SK-N-SH treated with all-trans-retinoic acid at 6 μM for 48 hours (cell line): ENCODE measurements at regions not wholly inside any gene's neighbourhood (a gene's known extent, or its start where the extent isn't known, plus 50 kb on each side); places are given as distances from the start of the nearest gene placed in this dataset.

Source experiments
- ATAC-seq: fragments of 200-7000 bp; cut with Tn5 transposase; 3 replicates; pipeline ENCODE4 v1.9.1; 2020; ENCODE audit warnings: mild to moderate bottlenecking, moderate library complexity
- ARNTL ChIP-seq: fragments of 450-650 bp; formaldehyde crosslinking; IDR thresholded peaks from 2 replicates; pipeline ENCODE4 v1.5.0; 2020; ENCODE audit warnings: low read depth, mild to moderate bottlenecking, moderate library complexity, borderline replicate concordance
- BACH2 ChIP-seq: fragments of 250-450 bp; sonication (Bioruptor Pico); IDR thresholded peaks from 2 replicates; pipeline ENCODE4 v1.9.0; 2021; ENCODE audit warnings: mild to moderate bottlenecking, borderline replicate concordance
- CREB5 ChIP-seq: fragments of 250-450 bp; sonication (Bioruptor Pico); IDR thresholded peaks from 2 replicates; pipeline ENCODE4 v1.5.1; 2020; ENCODE audit warnings: low read depth, mild to moderate bottlenecking, moderate library complexity
- CSDC2 ChIP-seq: fragments of 250-450 bp; sonication (Bioruptor Pico); IDR thresholded peaks from 2 replicates; pipeline ENCODE4 v1.5.0; 2020; ENCODE audit warnings: mild to moderate bottlenecking, moderate library complexity
- CSRNP3 ChIP-seq: fragments of 250-450 bp; sonication (Bioruptor Pico); IDR thresholded peaks from 2 replicates; pipeline ENCODE4 v1.5.1; 2021; ENCODE audit warnings: mild to moderate bottlenecking, moderate library complexity
- ESRRG ChIP-seq: fragments of 250-450 bp; sonication (Bioruptor Pico); IDR thresholded peaks from 2 replicates; pipeline ENCODE4 v1.6.1; 2021; ENCODE audit warnings: mild to moderate bottlenecking
- GLIS3 ChIP-seq: fragments of 250-450 bp; sonication (Bioruptor Pico); IDR thresholded peaks from 2 replicates; pipeline ENCODE4 v1.5.0; 2020; ENCODE audit warnings: mild to moderate bottlenecking, moderate library complexity
- ISL1 ChIP-seq: fragments of 250-450 bp; sonication (Bioruptor Pico); IDR thresholded peaks from 2 replicates; pipeline ENCODE4 v2.1.2; 2022; ENCODE audit warnings: mild to moderate bottlenecking, moderate library complexity
- OSR1 ChIP-seq: fragments of 250-450 bp; sonication (Bioruptor Pico); IDR thresholded peaks from 2 replicates; pipeline ENCODE4 v1.8.0; 2022; ENCODE audit warnings: moderate library complexity, mild to moderate bottlenecking, inconsistent platforms
- PATZ1 ChIP-seq: fragments of 250-450 bp; sonication (Bioruptor Pico); IDR thresholded peaks from 2 replicates; pipeline ENCODE4 v1.8.0; 2020; ENCODE audit warnings: mild to moderate bottlenecking, moderate library complexity, borderline replicate concordance
- POU6F1 ChIP-seq: fragments of 250-450 bp; sonication (Bioruptor Pico); IDR thresholded peaks from 2 replicates; pipeline ENCODE4 v1.8.0; 2021; ENCODE audit warnings: low read depth, mild to moderate bottlenecking, moderate library complexity, borderline replicate concordance
- PPARA ChIP-seq: fragments of 250-450 bp; sonication (Bioruptor Pico); IDR thresholded peaks from 2 replicates; pipeline ENCODE4 v1.5.0; 2020; ENCODE audit warnings: mild to moderate bottlenecking, borderline replicate concordance
- RARB ChIP-seq: fragments of 250-450 bp; sonication (Bioruptor Pico); IDR thresholded peaks from 2 replicates; pipeline ENCODE4 v1.8.0; 2021; ENCODE audit warnings: mild to moderate bottlenecking, moderate library complexity
- SNAI2 ChIP-seq: fragments of 250-450 bp; sonication (Bioruptor Pico); IDR thresholded peaks from 2 replicates; pipeline ENCODE4 v1.5.0; 2020; ENCODE audit warnings: mild to moderate bottlenecking, moderate library complexity
- TCF4 ChIP-seq: fragments of 250-450 bp; sonication (Bioruptor Pico); IDR thresholded peaks from 2 replicates; pipeline ENCODE4 v1.8.0; 2021; ENCODE audit warnings: mild to moderate bottlenecking, moderate library complexity, borderline replicate concordance
- TOX ChIP-seq: fragments of 250-450 bp; sonication (Bioruptor Pico); IDR thresholded peaks from 2 replicates; pipeline ENCODE4 v1.8.0; 2021; ENCODE audit warnings: mild to moderate bottlenecking, moderate library complexity, borderline replicate concordance
- TSHZ2 ChIP-seq: fragments of 250-450 bp; sonication (Bioruptor Pico); IDR thresholded peaks from 2 replicates; pipeline ENCODE4 v1.5.0; 2020; ENCODE audit warnings: mild to moderate bottlenecking, moderate library complexity
- ZC3H10 ChIP-seq: fragments of 250-450 bp; sonication (Bioruptor Pico); IDR thresholded peaks from 2 replicates; pipeline ENCODE4 v1.5.1; 2021; ENCODE audit warnings: mild to moderate bottlenecking, moderate library complexity
- ZFP3 ChIP-seq: fragments of 250-450 bp; sonication (Bioruptor Pico); IDR thresholded peaks from 2 replicates; pipeline ENCODE4 v1.5.0; 2020; ENCODE audit warnings: mild to moderate bottlenecking, moderate library complexity
- ZFP30 ChIP-seq: fragments of 450-650 bp; formaldehyde crosslinking; IDR thresholded peaks from 2 replicates; pipeline ENCODE4 v1.5.0; 2022; ENCODE audit warnings: mild to moderate bottlenecking, moderate library complexity
- ZNF565 ChIP-seq: fragments of 450-650 bp; formaldehyde crosslinking; conservative IDR thresholded peaks from 2 replicates; pipeline ENCODE4 v1.5.0; 2020; ENCODE audit warnings: low read depth, mild to moderate bottlenecking, moderate library complexity
- ZNF70 ChIP-seq: fragments of 450-650 bp; formaldehyde crosslinking; IDR thresholded peaks from 2 replicates; pipeline ENCODE4 v1.5.0; 2020; ENCODE audit warnings: mild to moderate bottlenecking, moderate library complexity
- ZNF8 ChIP-seq: fragments of 450-650 bp; formaldehyde crosslinking; IDR thresholded peaks from 2 replicates; pipeline ENCODE4 v1.5.0; 2020; ENCODE audit warnings: mild to moderate bottlenecking, moderate library complexity

- TF ChIP-seq TOX (no peak), CREB5 (no peak), BACH2 (no peak), ZNF565 (CRISPR knock-in tag) (no peak), ISL1 (no peak), ZNF8 (CRISPR knock-in tag) (no peak), POU6F1 (no peak), ZFP30 (CRISPR knock-in tag) (no peak), RARB (CRISPR knock-in tag) (no peak), ESRRG (no peak)
- TF ChIP-seq, all 23 proteins: peak for 0
- ATAC-seq: no peak
These were observed 692.0 kb upstream of the SLC10A2 start for GRCh38 chr13:103758222-103758621.

- no peak for TF ChIP-seq POU6F1
- no peak for TF ChIP-seq ISL1
- TF ChIP-seq PPARA (CRISPR knock-in tag): no peak
- no peak for TF ChIP-seq BACH2
- no peak for TF ChIP-seq SNAI2 (CRISPR knock-in tag)
- TF ChIP-seq ESRRG: no peak
- TF ChIP-seq ZNF8 (CRISPR knock-in tag): no peak
- no peak for TF ChIP-seq GLIS3
- TF ChIP-seq ARNTL: no peak
- TF ChIP-seq ZNF70 (CRISPR knock-in tag): no peak
- no peak for TF ChIP-seq ZC3H10 (CRISPR knock-in tag)
- TF ChIP-seq CSDC2 (CRISPR knock-in tag): no peak
- no peak for TF ChIP-seq RARB (CRISPR knock-in tag)
- no peak for ATAC-seq
These were observed 691.1 kb upstream of the SLC10A2 start for GRCh38 chr13:103757361-103757760.

GRCh38 chr13:103754783-103755182 lies 688.6 kb upstream of the SLC10A2 start:
- ATAC-seq: no peak
- TF ChIP-seq OSR1 (no peak), ZNF70 (CRISPR knock-in tag) (no peak), ZC3H10 (CRISPR knock-in tag) (no peak), ARNTL (no peak), PATZ1 (no peak), CSRNP3 (CRISPR knock-in tag) (no peak), ZNF565 (CRISPR knock-in tag) (no peak), POU6F1 (no peak), TOX (no peak), ZFP30 (CRISPR knock-in tag) (no peak), ZNF8 (CRISPR knock-in tag) (no peak), ZFP3 (CRISPR knock-in tag) (no peak), TSHZ2 (CRISPR knock-in tag) (no peak), RARB (CRISPR knock-in tag) (no peak), CSDC2 (CRISPR knock-in tag) (no peak), TCF4 (CRISPR knock-in tag) (no peak), ISL1 (no peak), BACH2 (no peak), ESRRG (no peak)
